ENCODE measurements at regions not wholly inside any gene's neighbourhood (a gene's known extent, or its start where the extent isn't known, plus 50 kb on each side); places are given as distances from the start of the nearest gene placed in this dataset.
"Not testable (repeated sequence)": the region's sequence is repeated elsewhere in the genome, so short reads cannot be mapped to it uniquely, and the experiment has no call there.

GRCh38 chr5:42894057-42894456 lies 82.4 kb upstream of the SELENOP start:
- DNase-seq = no peak

- DNase-seq = peak; percentile 31
Measured at GRCh38 chr5:42889311-42889933, 77.7 kb upstream of the SELENOP start.

DNA sequence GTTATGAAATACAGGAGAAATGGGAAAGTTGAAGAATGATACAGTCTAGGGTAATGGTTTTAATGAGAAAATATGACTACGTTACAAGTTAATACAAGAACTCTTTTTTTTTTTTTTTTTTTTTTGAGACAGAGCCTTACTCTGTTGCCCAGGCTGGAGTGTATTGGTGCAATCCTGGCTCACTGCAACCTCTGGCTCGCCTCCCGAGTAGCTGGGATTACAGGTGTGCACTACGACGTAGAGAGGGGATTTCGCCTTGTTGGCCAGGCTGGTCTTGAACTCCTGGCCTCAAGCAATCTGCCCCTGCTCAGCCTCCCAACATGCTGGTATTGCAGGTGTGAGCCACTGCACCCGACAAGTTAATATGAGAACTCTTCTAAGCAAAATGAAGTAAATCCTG lies 77.1 kb upstream of the SELENOP start:
- DNase-seq = no peak

- DNase-seq = no peak
Measured at GRCh38 chr5:42887575-42887974, 75.9 kb upstream of the SELENOP start.

GRCh38 chr5:42887097-42887496 lies 75.4 kb upstream of the SELENOP start:
- no peak for DNase-seq

- DNase-seq = no peak
Measured at GRCh38 chr5:42886635-42887034, 74.9 kb upstream of the SELENOP start.

DNA sequence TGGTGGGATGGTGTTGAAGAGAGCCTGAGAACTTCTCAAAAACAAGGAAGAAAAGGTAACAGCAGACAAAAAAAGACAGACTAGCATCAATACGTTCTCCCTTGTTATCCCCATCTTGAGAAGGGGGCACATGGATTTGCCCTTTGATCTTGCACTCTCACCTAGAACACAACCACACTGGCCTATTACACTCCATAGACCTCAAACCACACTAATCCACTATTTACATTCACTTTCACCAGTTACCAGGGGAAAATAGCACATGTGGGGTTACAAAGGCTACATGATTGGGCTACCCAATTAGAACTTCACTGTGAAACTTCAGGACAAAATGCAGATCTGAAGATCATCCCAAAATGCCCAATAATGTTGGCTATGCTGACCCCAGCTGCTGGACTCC lies 72.6 kb upstream of the SELENOP start:
- no peak for DNase-seq

DNA sequence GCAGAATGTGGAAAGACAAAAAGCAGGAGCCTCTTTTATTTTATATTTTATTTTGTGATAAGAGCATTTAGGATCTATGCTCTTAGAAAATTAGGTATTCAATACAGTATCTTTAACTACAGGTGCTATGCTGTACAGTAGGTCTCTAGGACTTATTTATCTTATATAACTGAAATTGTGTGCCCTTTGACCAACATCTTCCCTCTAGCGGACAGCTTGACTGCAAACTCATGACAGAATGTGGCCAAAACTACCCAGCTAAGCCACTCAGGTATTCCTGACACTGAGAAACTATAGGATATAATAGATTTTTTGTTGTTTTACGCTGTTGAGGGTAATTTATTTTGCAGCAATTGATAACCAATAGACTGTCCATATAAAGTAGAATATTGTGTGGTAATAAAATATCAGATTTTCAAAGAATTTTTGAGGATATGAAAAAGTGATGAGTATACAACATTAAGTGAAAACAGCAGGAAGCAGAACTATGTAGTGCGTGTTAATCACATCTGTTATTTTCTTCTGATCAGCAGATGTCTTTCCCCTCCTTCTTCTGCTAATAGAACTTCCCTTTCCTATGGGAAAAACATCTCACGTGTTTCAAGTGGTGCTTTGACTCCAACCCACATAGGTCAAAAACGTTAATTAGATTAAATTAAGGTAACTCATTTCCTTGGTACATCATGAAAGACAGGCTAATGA lies 69.9 kb upstream of the SELENOP start:
- DNase-seq = no peak

- no peak for DNase-seq
Measured at GRCh38 chr5:42880496-42881150, 68.9 kb upstream of the SELENOP start.

GRCh38 chr5:42879291-42879690 lies 67.6 kb upstream of the SELENOP start:
- DNase-seq = no peak

DNA sequence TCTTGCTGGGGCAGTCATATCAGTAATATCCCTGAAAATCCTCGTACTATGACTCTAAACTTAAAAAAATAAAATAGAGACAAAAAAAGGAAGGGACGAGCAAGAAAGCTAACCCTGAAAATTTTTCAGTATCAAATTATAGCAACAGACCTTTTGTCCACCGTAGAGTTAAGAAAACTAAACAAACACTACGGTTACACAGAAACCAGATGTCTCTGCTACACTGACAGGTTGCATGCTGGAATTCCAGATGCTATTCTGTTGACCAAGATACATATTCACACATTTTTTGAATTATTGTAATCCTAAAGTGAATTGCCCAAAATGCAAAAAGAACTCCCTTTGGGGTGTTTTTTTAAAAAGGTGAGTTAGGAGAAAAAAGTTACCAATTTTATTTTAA lies 66.9 kb upstream of the SELENOP start:
- no peak for DNase-seq

GRCh38 chr5:42878041-42878440 lies 66.3 kb upstream of the SELENOP start:
- DNase-seq = no peak

- no peak for DNase-seq
Measured at GRCh38 chr5:42877431-42877830, 65.7 kb upstream of the SELENOP start.

DNA sequence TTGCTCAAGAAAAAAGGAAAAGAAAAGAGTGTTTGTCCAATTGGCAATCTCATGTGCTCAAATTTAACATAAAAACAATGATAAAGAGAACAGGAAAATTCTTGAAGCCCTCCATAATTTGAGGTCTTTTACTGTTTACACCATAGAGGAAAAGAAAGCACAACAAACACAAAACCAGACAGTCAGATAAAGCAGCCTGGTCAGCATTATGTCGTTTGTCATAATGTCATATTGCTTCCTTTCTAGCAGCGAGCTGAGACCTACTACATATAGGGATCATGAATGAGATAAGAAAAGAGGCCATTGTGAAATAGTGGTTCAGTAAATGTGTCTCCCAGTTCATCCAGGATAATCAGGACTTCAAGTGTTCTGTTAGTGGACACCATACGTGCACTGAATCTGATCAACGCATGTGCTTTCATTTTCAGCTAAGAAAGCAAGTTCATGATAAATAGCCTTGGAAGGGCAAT lies 64.7 kb upstream of the SELENOP start:
- DNase-seq = no peak

GRCh38 chr5:42875785-42876374 lies 64.2 kb upstream of the SELENOP start:
- no peak for DNase-seq

- DNase-seq = no peak
Measured at GRCh38 chr5:42875211-42875610, 63.5 kb upstream of the SELENOP start.

- no peak for DNase-seq
Measured at GRCh38 chr5:42874621-42875198, 63.0 kb upstream of the SELENOP start.

DNA sequence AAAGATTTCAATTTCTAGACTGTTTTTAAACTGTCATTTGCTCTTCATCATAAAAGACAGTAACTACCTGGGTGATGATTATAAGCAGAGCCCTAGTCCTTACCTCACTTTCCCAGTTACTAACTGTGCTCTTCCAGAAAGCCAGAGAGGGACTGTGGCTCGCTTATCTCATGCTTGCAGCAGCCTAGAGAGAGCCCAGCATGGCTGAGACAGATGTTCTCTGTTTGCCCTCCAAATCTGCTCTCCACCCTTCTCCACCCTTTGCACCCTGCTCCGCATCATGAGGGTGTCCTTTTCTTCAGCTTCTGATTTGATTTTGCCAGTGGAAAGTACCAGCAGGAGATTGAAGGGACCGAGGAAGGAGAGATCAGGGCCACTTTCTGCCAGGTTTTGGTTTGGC lies 61.2 kb upstream of the SELENOP start:
- no peak for DNase-seq

DNA sequence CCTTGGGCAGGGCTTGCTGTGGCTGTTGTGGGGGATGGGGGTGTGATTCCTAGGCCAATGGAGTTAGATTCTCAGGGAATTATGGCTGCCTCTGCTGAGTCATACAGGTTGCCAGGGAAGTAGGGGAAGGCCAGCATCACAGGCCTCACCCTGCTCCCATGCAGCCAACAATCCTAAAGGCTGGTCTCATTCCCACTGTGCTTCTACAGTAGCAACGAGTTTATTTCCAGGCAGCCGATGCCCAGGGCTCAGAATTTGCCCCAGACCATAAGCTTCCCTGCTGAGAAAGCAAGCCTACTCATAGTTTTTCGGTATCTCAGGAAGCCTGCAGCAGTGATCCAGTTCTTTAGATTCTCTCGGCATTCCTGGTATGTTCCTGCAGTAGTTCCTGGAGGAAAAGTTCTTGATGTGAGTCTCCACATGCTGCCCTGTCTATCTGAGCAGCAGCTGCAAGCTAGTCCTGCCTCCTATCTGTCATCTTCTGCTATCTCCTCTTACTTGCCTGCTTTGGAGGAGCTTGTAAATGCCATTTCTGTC lies 59.3 kb upstream of the SELENOP start:
- no peak for DNase-seq

DNA sequence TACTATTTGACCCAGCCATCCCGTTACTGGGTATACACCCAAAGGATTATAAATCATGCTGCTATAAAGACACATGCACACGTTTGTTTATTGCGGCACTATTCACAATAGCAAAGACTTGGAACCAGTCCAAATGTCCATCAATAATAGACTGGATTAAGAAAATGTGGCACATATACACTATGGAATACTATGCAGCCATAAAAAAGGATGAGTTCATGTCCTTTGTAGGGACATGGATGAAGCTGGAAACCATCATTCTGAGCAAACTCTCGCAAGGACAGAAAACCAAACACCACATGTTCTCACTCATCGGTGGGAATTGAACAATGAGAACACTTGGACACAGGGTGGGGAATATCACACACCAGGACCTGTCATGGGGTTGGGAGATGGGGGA lies 56.7 kb upstream of the SELENOP start:
- not testable (repeated sequence) for DNase-seq

DNA sequence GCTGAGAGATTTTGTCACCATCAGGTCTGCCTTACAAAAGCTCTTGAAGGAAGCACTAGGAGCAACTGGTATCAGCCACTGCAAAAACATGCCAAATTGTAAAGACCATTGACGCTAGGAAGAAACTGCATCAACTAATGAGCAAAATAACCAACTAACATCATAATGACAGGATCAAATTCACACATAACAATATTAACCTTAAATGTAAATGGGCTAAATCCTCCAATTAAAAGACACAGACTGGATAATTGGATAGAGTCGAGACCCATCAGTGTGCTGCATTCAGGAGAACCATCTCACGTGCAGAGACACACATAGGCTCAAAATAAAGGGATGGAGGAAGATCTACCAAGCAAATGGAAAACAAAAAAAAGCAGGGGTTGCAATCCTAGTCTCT lies 53.1 kb upstream of the SELENOP start:
- DNase-seq = not testable (repeated sequence)
